GOT3 (cell line): ENCODE measurements at regions not wholly inside any gene's neighbourhood (a gene's known extent, or its start where the extent isn't known, plus 50 kb on each side); places are given as distances from the start of the nearest gene placed in this dataset.

Experiments
- DNase-seq: peaks from one replicate; lab custom pipeline; 2025; ENCODE audit warnings: mixed read lengths; lab: John Stamatoyannopoulos, UW

DNA sequence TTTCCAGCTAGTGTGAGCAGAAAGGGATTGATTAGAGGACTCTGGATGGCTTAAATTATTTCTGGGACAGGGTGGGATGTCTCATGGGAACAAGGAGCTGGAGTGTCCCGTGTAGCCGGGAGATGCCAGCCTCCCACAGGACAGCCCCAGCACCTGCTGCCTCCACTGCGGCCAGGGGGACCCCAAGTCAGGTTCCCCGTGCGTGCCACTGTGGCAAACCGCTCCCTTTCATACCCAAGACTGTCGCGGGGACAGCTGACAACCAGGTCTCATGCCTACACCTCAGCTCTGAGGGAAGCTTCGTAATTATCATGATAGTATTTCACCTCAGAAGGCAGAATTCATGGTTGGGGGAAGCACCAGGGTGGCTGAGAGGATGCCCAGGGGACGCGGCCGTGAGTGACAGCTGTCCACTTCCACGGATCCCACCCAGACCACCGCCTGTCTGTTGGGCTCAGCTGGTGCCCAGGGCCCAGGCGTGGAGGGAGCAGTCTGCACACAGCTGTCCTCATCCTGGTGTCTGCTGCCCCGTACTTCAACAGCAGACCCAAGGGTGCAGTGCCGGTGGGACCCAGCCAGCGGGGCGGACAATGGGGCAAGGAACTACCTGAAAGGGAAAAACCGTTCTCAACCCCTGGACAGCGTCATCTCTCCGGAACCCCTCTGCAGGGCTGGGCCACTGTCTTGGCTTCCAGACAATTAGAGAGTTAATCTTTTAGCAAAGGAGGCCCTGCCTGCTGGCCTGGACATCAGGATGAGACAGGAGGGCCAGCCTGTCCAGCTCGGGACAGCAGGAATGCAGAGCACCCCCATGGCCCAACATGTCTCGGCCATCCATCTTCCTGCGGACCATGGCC, 166.9 kb downstream of the OLFM1 start:
- no peak for DNase-seq

DNA sequence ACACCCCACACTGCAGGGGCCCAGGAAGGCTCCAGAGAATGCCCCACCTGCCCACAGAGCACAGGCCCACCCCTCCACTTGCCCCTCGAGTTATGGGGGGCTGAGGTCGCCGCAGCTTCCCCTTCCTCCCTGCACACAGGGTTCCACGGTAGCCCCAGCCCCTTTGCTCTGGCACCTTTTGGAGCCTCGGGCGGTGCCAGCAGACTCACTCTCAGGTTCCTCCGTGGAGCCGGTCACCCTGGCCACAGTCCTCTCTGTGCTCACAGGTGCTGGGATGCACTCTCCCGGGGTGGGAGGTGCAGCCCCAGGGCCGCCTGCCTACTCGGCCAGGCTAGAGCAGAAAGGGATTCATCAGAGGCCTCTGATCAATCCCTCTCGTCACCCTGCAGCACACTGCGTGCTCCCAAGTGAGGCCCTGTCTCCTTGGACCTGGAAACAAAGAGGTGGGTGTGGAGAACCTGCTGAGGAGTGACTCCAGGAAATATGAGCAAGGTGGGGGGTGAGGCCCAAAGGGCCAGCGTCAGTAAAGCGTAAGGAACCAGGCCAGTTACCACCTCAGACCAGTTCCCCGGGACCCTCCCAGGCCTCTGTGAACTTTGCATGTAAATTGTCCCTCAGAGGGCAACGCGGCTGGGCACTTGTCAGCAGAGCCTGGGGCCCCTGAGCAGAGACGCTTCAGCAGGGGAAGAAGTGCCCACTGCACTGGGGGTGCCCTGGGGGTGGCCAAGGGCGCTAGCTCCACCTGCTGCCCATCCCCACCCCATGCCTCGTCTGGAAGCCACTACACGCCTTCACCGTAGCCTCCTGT, 167.8 kb downstream of the OLFM1 start:
- no peak for DNase-seq

DNA sequence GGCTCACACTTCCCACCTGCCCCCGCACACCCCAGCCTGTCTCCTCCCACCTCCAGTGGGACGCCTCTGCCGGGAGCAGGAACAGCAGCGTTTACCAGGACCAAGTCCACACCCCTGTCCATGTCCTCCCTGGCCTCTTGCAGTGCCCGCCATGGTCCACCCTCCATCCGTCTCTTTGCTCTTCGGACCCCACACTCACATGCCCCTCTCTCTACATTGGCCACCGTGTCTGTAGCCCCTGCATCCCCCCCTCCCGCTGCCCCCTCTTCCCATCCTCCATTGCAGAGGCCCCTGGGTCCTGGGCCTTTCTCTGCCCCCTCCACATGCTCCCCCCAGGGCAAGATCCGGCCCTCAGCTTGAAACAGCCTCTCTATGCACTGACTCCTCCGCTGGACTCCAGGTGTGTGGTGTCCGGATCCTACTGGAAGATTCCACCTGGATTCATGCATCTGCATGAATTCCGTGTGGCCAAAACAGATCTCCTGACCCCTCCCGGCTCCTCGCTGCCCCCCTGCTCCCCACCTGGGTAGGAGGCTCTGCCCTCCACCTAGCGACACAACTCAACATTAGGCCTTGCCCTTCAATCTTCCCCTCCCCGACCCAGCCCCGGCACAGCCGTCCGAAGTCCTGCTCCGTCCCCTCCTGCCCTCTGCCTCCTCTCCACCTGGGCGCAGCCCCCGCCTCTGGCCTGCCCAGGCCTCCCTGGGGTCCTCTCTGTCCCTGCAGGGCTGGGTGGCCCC, 168.5 kb downstream of the OLFM1 start:
- no peak for DNase-seq

DNA sequence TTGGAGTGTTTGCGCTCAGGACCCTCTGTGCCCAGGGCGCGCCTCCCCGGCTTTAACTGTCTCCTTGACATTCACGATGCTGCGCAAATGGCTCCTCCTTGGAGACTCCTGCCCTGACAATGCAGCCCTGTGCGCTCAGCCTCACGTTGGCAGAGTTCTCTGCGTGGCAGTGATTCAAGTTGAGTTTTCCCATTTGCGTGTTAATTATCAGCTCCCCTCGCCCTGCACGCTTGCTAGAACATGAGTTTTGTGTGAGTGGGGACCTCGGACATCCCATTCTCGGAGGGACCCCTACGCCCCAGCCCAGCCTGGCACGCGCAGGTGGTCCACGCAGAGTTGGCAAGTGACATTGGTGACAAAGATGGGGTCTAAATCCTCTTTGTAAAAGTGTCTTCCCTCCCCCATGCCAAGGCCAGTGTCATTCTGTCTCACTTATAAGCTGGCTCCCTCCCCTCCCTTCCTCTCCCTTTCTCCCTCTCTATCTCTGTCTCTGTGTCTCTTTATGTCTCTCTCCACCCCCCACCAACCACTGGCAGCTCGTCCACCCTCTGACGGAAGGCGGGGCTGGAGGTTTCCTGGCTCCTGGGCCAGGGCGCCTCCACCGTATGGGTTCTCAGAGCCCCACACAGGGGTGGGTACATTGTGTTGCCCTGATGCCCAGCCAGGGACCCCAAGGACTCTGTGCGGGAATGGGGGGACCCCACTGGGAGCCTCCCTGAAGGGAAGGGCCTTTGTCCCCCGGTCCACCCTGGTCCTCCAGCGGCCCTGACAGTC, 169.3 kb downstream of the OLFM1 start:
- DNase-seq: no peak

DNA sequence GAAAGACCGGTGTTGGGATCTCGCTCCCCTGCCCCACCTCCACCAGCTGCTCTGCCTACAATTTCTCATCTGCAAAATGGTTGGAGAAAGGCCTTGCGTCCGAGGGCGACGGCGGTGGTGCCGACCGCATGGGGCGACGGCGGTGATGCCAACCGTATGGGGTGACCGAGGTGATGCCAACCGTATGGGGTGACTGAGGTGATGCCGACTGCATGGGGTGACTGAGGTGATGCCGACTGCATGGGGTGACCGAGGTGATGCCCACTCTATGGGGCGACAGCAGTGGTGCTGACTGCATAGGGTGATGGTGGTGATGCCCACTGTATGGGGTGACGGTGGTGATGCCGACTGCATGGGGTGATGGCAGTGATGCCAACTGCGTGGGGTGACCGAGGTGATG, 171.0 kb downstream of the OLFM1 start:
- no peak for DNase-seq

DNA sequence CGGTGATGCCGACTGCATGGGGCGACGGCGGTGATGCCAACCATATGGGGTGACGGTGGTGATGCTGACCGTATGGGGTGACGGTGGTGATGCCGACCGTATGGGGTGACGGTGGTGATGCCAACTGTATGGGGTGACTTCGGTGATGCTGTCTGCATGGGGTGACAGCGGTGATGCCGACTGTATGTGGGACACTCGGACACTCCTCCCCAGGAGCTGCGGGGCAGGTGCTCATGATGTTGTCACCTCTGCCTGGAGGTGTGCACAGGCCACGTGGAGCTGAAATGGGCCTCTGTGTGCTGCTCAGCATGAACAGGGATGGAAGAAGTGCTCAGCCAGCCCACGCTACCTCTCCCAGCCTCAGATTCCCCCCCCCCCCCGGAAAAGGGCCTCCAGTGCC, 171.8 kb downstream of the OLFM1 start:
- no peak for DNase-seq

DNA sequence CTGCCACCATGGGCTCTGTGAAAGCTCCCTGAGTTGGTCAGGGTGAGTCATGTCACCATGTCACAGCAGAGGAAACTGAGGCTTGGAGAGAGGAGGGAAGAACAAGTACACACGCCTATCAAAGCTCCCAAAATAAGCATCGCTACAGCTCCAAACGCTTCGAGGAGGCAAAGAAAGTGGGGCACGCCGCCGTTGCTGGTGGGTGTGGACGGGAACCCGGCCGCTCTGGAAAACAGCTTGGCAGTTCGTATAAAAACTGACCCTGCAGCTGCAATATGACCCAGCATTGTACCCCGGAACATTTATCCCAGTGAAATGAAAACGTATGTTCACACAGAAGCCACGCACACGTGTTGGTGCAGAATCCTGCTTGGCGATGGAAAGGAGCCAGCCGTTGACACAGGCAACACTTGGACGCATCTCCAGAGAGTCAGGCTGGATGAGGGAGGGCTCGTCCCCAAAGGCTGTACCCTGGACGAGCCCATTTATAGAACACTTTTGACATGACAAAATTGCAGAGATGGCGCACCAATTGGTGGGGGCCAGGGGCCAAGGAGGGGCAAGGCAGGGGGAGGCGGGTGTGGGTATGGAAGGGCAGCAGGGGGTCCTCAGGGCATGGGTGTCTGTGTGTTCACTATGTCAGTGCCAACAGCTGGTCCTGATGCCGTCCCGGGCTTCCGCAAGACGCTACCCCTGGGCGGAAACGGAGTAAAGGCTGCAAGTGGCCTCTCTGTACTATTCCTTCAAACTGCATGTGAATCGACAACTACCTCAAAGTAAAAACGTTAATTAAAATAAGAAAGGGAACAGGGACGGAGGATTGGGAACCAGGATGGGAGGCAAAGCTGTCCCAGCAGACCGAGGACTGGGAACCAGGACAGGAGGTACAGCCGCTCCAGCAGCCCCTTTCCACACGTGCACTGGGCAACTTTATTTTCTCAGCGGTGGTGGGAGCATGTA, 173.0 kb downstream of the OLFM1 start:
- DNase-seq: no peak

GRCh38 chr9:135262248-135262647, 174.8 kb downstream of the OLFM1 start:
- no peak for DNase-seq

DNA sequence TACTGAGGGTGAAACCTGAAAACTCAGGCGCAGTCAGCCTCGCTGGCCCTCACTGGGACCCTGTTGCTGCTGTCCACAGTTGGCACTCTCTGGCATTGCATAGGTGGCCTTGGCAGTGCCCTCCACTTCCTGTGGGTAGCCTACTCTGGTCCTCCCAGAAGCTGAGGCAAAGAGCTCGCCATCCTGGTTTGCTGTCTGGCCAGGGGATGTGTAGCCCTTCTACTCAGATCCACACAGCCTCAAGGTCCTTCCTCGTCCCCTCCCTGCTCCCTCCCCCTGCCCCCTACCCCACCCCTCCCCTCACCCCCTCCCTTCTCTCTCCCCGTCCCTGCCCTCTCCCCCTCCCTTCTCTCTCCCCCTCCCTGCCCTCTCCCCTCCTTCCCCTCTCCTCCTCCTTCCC, 176.0 kb downstream of the OLFM1 start:
- no peak for DNase-seq

DNA sequence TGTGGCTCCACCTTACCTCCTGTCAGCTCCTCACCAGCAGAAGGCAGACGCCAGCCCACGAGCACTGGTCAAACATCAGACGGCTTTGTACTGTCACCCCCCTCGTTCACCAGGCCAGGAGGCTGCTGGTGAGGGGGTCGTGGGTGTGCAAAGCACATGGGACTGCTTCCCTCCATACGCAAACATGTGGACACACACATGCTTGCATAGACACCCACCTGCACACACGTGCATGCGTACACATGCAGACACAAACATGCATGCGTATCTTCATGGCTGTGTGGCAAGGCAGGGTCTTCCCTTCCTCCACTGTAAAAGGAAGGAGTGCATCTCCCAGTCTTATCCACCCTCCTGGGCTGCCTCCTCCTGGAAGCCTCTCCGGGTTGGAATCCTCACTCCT, 178.5 kb downstream of the OLFM1 start:
- no peak for DNase-seq

GRCh38 chr9:135267191-135267809, 179.8 kb downstream of the OLFM1 start:
- DNase-seq: no peak

DNA sequence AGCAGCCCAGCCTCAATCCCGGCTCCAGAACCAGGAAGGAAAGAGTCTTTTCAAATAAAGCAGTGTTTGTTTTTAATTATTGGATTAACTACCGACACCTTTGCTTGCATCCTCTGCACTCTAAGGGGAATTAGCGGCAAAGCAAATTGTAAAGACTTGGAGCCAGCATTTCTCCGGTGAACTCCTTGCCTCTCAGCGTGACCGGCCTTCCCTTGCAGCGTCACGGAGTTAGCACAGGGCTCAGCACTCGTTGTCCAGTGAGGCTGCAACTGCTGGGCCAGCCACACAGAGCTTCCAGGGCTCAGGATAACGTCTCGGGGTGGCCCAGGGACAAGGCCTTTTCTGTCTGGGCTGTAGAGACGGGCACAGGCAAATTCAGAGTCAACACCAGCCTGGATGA, 180.6 kb downstream of the OLFM1 start:
- no peak for DNase-seq

DNA sequence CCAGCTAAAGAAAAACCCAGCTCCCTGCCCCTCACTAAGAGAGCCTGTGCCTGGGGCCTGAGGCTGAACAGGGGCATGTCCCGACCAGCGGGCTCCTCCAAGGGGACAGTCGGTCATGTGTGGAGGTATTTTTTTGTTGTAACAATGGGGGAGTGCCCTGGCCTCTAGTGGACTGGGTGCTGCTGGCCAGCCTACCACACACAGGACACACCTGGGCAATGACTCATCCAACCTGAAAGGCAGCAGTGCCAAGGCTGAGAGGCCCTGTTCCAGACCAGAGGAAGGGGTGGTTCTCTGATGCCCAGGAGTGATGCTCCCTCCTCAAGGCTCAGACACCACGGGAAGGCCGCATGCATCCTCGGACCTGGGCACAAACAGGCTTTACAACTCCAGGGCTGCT, 181.5 kb downstream of the OLFM1 start:
- no peak for DNase-seq

- DNase-seq: no peak
Measured at GRCh38 chr9:135269912-135270830, 182.7 kb downstream of the OLFM1 start.

DNA sequence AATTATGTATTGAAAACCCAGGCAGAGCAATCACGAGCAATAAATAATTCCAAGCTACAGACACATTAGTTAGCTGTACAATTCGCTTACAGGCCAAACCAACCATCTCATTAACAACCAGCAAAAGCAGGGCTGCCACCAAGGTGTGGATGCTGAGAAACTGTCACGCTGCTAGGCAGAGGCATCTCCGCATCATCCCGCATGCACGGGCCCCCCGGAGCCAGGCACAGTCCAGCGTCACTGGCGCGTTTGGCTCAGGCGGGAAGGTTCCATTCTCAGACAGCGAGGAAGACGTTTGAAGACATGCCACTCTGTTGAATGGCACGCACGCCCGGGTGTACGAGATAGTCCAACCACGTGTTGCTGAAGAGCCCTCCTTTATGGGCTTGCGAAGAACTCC, 184.0 kb downstream of the OLFM1 start:
- no peak for DNase-seq

GRCh38 chr9:135272608-135273007, 185.1 kb downstream of the OLFM1 start:
- DNase-seq: no peak

DNA sequence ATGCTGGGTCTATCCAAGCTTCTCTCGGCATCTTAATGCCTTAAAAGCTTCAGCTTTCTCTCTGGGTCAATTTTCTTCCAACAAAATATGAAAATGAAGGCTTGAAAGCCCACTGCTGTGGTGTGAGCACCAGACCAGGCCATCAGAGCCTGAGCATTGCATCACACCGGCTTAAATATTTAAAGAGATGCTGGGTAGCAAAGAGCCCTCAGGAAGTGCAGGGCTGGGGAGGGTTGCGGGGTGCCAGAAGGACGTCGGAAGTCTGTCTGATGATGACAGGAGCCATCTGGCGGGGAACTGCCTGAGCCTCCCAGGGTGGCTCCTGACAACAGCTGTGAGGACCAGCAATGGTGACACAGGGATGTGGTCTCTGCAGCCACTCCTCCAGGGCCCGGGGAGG, 185.5 kb downstream of the OLFM1 start:
- DNase-seq: no peak

- DNase-seq: no peak
Measured at GRCh38 chr9:135275163-135275562, 187.7 kb downstream of the OLFM1 start.
